GM10266 (cell line): ENCODE measurements at regions not wholly inside any gene's neighbourhood (a gene's known extent, or its start where the extent isn't known, plus 50 kb on each side); places are given as distances from the start of the nearest gene placed in this dataset.
"Not testable (repeated sequence)": the region's sequence is repeated elsewhere in the genome, so short reads cannot be mapped to it uniquely, and the experiment has no call there.

ENCODE experiments used
- DNase-seq: peaks from one replicate; pipeline ENCODE4 v3.0.0; 2012; ENCODE audit errors: extremely low spot score
- CTCF ChIP-seq: IDR thresholded peaks from 2 replicates; pipeline ENCODE4 v1.5.1; 2012; ENCODE audit warnings: mild to moderate bottlenecking, low read depth; ENCODE audit not compliant: control insufficient read depth, insufficient read depth; ENCODE audit errors: missing control alignments

DNA sequence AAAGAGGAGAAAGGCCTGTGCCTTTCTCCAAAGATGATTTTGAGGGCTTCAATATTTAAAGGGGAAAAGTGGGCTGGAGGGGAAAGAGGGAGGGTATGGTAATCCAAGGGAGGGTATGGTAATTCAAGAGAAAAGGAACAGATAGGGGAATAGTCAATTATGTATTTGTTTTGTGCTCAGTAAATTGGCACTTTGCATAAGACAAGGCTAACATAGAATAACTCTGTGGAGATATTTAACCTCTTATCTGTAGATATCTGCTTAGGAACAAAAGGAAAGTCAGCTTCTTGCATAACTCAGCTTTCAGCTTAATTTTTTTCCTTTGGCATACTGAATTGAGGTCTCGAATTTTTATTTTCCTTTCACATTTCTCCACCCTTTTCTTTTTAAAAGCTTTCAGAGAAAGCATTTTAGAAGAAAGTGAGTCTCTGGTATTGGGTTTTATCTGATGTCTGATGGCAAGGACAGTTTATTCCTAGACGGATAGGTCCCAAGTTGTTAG, 119.9 kb upstream of the F3 start:
- no peak for DNase-seq

DNA sequence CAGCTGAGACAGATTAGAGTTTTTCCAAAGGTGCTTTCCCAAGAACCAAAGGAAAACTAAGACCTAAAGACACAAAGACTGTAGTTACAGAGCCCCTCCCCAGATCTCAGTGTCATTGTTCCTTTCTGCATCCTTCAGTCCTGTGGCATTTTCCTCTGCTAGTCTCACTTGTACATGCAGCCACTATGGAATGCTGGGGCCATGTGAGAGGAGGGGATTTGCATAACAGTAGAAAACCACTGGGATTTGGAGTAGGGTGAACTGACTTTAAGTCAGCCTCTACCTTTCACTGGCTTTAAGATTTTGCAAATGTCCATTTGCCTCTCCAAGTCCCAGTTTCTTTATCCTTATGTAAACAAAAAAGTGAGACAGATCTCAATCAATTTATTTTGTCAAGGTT, 119.4 kb upstream of the F3 start:
- no peak for TF ChIP-seq CTCF
- DNase-seq, result no peak

More for the DNA sequence above, 119.9 kb upstream of the F3 start:
- TF ChIP-seq CTCF, result no peak

DNA sequence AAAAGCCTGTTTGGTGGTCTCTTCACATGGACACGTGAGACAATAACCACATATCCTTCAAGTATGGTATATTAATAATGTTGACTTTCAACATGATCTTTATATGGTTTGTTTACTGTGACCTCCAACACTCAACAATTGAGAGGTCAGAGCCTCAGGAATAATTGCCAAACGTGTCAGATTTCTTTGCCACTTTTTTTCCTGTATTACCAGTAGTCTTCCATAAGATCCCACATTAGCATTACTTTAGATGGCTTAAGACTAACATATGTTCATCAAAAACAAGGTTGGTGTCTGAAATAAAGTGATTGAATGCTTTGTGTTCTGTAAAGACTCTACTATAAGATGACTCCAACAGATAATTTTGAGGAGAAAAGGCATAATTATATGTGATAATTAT, 118.7 kb upstream of the F3 start:
- TF ChIP-seq CTCF, result no peak

DNA sequence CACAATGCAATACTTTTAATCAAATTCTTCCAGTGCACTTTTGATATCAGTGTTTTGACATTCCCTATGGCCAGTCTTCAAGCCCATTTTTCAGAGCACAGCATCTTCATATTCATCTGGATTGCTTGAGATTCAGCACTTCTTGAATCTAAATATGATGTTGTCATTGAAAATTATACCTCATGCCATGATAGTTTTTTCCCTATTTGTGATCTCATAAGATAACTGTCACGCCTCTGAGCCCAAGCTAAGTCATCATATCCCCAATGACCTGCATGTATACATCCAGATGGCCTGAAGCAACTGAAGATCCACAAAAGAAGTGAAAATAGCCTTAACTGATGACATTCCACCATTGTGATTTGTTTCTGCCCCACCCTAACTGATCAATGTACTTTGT, 117.6 kb upstream of the F3 start:
- not testable (repeated sequence) for DNase-seq

More for the DNA sequence above, 118.7 kb upstream of the F3 start:
- DNase-seq, result no peak

GRCh38 chr1:94658221-94658620, 116.7 kb upstream of the F3 start:
- no peak for DNase-seq
- no peak for TF ChIP-seq CTCF

GRCh38 chr1:94657776-94658175, 116.2 kb upstream of the F3 start:
- not testable (repeated sequence) for DNase-seq

DNA sequence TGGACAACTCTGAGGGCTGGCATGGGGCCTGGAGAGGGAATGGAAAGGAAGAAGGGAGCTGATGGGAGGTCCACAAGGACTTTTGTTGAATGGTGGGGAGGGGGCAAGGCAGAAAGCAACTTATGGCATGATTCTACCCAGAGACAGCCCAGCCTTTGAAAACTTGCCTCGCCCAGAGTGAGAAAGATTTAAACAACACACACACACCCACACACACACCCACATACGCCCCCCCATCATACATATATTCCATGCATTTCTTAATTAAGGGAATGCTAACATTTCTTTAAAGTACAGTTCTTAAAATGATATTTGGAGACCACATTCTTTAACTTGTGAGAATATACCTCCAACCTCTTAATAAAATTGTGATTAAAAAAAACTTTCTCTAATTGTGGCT, 115.4 kb upstream of the F3 start:
- DNase-seq, result no peak
- no peak for TF ChIP-seq CTCF

DNA sequence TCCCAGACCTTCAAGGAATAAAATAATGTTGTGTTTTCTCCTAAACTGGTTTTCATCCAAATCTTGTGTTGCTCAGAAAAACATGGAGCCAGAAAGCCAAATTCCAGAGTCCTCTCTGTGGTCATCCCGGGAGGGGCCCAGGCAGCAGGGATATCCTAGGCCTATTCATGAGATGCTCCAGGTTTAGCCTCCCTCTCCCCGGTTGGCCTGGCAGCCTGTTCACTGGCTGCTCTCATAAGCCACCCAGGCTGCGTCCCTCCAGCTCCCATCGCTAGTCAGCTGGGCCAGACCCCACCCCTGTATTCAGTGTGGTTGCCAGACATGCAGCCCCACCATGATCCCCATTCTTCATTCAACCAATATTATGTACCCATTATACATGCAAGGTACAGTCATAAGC, 113.4 kb upstream of the F3 start:
- DNase-seq, result no peak
- TF ChIP-seq CTCF, result no peak
